ENCODE measurements at regions not wholly inside any gene's neighbourhood (a gene's known extent, or its start where the extent isn't known, plus 50 kb on each side); places are given as distances from the start of the nearest gene placed in this dataset.

DNA sequence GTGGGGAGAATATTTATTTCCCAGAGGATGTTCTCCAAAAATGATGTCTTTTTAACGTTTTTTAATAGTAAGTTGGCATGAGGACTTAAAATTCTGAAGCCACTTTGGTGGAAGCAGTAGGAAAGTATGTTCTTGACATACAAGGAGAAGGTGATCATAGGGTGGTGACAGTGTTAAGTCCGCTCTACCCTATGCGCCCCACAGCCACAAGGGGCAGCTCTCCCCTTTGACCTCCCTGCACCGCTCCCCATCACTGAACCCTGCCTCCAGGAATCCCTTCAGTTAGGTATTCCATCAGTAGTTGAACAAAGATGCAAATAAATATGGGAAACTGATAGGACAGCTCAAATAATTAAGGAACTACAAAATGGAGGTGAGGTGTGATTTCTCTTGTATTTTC lies 111.4 kb downstream of the PLEKHG1 start:
- no peak for DNase-seq
- intact Hi-C loops (cut with DNase I), result no loop called here

DNA sequence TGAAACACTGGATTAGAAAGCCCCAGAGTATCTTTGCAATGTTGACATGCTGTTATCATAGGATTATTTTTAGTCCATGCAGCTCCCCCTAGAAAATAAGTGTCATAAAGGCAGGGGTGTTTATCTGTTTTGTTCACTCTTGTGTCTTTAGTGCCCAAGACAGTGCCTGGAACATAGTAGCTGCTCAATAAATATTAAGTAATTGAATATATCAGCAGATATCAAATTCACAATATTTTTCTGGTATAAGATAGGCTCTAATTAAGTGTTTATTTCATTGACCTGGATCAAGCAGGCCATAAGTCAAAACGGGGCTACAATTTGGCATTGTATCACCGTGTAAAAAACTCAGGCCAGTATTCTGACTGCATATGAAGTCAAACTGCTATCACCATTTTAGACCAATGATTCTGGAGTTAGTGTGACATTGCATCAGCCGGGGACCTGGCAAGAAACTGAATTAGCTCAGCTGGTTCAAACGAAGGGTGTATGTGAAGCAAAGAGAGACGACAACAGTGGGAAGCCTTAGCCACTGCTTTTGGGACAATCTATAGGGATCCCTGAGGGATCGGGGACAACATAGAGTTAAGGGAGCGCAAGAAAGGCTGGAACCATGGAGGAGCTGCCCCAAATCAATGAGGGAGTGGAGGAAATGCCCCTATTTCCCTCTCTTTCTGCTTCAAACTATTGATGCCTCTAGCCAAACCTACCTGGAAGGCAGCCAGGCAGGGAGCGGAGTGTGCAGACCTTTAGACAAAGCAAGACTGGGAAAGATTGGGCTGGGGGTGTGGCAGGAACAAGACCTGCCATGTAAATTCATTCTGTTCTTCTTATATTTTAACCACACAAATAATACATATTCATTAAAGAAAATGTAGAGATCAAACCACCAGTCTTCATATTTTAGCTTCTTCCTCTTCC lies 112.2 kb downstream of the PLEKHG1 start:
- intact Hi-C loops (cut with DNase I), result no loop called here
- DNase-seq, result peak in 6 of 10 donors; percentile 17 to 85 (median 54)

DNA sequence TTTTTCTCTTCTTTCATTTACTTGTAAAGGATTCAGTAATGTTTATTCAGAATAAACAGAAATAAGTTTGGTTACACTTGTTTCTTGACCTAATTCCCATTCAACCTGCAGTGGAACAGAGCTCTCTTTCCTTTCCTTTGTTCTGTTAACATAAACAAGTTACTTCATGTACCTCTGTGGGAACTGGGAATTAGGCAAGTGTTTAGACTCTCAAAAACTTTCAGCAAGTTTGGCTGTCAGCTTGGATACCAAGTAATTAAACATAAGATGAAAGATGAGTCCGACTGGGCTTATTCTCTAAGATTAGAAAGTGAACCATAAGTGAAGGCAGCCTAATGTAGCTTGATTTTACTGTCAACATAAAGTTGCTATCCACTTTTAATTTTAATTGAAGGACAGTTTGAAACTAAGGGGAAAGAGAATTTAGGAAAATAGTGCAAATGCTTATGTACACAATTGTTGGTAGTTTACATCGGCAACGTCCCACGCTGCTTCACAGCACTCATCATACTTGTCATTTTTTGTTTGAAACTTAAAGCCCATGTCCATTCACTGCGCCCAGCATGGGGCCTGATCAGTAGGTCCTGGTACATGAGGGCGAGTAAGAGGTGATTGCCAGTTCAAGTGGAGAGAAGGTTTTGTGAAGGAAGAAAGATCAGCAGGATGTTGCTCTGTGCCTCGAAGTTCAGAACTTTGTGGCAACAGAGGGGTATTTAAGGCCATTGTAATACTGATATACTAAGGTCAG lies 113.0 kb downstream of the PLEKHG1 start:
- intact Hi-C loops (cut with DNase I), result no loop called here
- DNase-seq, result no peak

DNA sequence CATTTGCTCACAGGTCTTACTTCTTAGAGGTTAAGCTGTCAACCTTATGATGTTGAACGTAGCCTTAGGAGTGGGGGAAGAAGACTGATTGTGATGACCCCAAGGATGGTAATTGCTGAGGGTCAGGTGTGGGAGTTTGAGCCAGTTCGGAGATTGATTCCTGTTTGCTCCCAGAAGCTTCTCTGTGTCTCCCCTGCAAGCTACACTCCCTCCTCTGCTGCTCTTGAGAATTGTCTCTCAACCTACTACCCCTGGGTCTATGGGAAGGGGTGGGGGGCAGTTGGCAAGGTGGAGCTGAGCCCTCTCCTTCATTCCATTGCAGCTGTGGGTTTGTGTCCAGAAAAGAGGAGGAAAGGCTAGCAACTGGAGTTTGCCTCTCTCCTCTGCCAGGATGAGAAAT lies 113.8 kb downstream of the PLEKHG1 start:
- intact Hi-C loops (cut with DNase I), result no loop called here
- DNase-seq, result no peak

DNA sequence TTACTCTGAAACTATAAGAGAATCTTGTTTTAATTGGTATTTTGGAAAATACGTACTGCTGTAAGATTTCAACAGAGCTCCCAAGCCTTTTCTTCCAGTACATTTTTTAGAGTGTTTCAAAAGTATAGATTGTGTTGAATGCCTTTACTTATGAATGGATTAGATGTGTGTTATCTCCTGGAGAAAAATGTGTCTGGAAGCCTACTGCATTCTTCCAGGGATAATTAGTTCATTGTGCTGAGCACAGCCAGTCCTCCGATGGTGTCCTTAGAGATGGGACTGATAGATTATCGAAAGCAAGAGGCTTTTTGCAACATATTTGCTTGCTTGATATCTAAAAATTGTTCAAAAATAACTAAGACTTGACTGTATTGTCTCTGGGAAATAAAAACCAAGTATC lies 114.2 kb downstream of the PLEKHG1 start:
- intact Hi-C loops (cut with DNase I), result no loop called here
- no peak for DNase-seq

DNA sequence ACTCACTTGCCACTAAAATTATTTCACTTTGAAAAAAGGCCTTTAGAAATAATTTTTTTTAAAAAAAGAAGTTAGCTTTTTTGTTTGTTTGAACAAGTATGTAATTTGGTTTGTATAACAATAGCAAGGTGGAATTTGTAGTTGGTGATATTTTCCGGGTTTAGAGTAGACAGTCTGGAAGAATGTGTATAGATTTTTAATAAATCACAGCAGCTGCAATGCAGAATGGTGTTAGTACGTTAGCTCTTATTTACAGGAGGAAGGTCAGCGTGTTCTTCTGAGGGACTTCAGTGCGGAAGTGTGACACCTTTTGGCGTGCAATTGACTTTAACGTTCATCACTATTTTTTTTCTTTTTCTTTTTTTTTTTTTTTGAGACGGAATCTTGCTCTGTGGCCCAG lies 115.4 kb downstream of the PLEKHG1 start:
- no peak for DNase-seq
- intact Hi-C loops (cut with DNase I), result no loop called here

DNA sequence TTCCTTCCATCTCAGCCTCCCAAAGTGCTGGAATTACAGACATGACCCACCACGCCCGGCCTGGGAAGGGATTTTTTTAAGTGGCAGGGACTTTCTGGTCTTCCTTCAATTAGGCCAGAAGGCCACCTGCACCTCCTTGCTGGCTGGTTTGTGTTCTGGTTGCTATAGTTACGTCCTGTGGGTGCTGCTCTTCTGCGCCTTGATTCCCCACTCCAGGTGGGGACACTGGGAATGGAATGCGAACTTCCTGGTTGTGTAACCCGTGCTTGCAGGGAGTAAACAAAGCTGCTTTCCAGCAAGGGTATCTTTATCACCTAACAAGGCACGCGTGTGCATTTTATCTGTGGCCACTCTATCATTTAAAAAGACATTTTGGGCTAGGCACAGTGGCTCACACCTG lies 117.7 kb downstream of the PLEKHG1 start:
- no peak for DNase-seq
- intact Hi-C loops (cut with DNase I), result no loop called here

DNA sequence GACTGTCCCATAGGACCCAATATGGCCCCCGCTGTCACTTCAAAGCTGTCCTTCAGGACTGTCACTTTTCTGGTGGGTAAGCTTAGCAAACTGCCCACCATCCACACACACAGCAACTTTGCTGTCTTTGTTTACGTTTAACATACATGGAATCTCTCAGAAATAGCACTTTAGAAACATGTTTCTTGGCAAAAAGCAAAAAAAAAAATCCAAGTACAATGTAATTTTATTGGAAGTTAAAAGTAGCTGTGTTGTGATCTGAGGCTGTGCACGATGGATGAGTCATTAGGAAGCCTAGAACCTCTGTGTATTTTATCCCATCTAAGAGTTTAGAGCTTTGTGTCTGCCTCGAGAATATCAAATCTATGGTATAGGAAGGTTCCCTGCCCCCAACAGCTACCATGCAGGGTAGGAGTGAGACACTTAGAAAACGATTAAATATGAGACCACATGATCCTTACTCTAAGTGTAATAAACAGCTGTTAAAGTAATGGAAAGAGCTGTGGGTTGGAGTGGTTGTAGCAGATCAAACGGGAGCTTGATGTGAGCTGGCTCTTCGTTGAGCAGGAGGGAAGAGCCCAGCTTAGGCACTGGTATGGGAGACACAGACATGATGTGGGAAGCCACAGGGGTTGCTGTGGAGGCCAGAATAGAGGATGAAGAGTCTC lies 119.5 kb downstream of the PLEKHG1 start:
- intact Hi-C loops (cut with DNase I), result no loop called here
- DNase-seq, result no peak

DNA sequence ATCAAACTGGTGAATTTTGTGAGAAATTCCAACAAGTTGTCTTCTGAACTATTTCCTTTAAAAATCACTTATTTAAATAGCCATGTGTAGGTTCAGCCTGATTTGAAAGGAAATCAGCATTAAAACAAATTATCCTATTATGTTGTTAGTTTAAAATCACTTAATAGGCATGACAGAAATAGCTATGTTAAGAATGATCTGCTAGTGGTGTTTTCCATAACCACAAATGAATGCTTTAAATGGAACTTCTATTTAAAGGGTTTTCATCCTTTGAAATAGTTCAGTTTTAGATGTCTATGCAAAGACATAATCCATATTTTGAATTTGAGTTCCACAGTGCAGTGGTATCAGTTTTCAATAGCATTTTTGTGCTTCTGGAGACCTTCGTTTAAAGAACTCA lies 120.1 kb downstream of the PLEKHG1 start:
- DNase-seq, result no peak
- intact Hi-C loops (cut with DNase I), result no loop called here

DNA sequence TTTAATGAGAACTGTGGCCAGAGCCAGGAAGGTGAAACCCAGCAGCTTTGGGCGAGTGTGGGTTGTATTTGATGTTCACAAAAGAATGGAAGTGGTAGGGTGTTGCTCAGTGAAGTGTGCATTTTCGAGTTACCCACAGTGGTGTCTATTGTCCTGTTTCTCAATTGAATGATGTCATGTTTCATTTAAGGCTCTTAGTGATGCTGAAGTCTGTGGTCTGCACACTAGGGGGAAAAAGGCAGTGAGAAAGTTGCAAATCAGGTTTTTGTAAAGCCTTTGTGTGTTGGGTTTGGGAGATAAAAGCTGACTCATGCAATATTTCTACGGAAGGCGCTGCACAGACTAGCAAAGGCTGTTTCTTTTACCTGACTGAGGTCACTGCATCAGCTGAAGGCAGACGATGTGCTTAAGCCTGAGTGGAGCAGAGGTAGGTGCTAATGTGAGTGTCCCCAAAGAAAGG lies 121.1 kb downstream of the PLEKHG1 start:
- intact Hi-C loops (cut with DNase I), result no loop called here
- no peak for DNase-seq

DNA sequence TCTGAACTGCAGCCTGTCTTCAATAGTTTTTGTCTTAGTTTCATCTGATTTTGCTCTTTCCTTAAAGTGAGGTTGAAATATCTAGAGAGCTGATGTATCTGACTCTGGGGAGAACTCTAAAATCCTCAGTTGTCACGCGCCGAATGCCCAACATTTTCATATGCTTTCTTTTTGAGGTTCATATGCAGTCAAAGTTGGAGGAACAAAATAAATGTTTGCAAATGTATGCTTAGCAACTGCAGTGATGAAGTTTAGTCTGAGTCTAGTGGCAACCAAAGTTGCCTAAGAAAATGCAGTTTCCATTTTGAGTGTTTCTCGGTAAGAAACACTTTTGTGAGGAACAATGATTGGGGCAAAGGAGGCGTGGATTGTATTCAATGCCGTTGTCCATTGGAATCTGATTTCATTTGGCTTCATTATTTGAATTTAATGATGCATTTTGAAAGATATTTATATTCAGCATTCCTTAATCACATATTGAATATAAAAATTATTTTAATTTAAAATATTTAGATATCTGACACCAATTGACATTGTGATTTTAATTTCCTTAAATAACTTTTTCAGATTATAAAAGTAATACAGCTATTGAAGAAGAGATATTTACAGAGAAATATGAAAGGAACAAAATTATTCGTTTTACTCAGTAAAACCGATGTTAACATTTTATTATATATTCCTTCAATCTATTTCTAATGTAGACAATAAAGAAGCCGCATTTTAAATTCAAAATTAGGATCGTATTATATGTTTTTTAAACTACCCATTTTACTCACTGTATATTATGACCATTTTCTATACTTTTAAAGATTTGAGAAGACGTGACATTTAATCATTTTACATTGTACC lies 122.0 kb downstream of the PLEKHG1 start:
- intact Hi-C loops (cut with DNase I), result no loop called here
- no peak for DNase-seq

DNA sequence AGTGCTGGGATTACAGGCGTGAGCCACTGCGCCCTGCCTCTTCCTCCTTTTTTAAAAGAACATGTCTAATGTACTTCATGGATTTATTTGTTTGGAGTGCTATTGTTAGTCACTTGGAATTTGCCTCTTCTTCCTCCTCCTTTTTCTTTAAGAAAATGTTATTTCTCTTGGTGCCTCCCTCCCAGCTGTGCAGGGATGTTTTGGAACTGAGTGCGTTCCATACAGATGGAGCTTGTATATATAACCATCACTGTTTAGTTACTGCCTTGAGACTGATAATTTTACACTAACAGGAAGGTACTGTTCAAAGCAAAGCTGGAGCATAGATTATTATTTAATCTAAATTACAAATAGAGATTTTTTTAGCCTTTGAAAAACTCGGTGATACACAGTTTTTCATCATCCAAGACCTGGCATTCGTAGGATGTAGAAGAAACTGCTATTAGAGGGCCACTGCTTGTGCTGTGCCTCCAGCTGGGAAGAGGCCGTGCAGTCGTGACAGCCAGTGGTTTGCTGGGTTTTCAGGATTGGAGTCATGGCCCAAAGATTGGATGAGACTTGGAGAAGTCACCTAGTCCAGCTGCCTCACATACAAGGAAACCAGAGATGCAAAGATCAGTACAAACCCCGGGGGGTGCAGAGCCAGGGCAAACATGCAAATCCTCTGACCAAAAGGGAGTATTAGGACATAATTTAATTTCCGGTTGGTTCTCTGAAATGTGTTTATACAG lies 123.1 kb downstream of the PLEKHG1 start:
- intact Hi-C loops (cut with DNase I), result no loop called here
- no peak for DNase-seq

DNA sequence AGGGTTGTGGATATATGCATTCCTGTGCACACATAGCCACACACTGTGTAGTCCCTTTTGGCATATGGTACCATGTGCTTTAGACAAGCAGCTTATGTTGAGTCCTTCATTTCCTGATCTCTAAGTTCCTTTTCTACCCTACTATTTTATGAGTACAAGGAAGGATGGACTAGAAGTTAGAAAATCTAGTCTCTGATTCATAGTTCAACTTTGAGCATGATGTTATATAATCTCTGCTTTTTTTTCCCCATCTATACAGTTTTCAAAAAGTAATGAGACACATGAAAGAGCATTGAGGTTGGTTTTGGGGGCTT lies 123.6 kb downstream of the PLEKHG1 start:
- no peak for DNase-seq
- intact Hi-C loops (cut with DNase I), result no loop called here

DNA sequence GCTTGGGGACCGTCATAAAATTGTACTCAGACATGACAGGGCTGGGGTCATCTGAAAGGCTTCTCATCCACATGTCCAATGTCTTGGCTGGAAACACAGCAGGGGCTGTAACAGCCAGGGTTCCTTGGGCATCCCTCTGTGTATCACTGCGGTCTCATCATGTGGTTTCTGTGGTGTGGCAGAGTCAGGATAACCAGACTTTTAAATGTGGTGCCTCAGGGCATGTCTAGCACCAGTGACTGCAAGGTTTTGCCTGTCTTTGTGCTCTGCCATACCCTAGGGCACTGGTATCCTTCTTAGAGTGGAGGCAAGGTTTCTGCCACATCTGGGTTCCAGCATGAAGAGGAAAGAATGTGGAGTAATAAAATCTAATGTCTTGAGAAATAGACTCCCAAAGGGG lies 124.2 kb downstream of the PLEKHG1 start:
- intact Hi-C loops (cut with DNase I), result no loop called here
- no peak for DNase-seq

DNA sequence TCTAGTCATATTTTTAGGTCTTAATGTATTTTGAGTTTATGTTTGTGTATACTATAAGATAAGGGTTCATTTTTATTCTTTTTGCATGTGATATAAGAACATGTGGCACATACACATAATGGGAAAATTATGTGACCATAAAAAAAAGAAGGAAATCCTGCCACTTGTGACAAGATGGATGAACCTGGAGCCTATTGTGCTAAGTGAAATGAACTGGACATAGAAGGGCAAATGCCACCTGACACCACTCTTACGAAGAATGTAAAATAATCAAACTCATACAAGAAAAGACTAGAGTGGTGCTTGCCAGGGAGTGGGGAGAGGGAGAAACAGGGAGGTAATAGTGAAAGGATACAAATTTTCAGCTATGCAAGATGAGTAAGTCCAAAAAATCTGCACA lies 126.1 kb downstream of the PLEKHG1 start:
- intact Hi-C loops (cut with DNase I), result no loop called here

DNA sequence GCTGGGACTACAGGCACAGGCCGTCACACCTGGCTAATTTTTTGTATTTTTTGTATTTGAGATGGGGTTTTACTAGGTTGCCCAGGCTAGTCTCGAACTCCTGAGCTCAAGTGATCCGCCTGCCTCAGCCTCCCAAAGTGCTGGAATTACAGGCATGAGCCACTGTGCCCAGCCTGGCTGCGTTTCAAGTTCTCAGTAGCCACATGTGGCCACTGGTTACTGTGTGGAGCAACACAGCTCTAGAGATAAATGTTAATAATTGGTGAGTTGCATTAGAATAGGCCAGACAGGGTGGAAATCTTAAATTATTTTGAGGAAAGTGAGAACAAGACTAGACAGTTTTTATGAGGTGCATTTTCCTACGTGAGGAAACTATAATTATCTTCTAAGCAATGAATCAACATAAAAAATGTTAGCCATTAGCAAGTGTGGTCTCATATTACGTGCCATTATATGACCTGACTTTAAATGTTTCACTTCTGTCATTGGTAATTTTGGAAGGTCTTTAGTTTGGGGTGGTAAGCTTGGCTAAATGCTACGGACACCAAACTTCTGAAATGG lies 129.6 kb downstream of the PLEKHG1 start:
- intact Hi-C loops (cut with DNase I), result no loop called here
- no peak for DNase-seq

More for the DNA sequence above, 126.1 kb downstream of the PLEKHG1 start:
- no peak for DNase-seq

DNA sequence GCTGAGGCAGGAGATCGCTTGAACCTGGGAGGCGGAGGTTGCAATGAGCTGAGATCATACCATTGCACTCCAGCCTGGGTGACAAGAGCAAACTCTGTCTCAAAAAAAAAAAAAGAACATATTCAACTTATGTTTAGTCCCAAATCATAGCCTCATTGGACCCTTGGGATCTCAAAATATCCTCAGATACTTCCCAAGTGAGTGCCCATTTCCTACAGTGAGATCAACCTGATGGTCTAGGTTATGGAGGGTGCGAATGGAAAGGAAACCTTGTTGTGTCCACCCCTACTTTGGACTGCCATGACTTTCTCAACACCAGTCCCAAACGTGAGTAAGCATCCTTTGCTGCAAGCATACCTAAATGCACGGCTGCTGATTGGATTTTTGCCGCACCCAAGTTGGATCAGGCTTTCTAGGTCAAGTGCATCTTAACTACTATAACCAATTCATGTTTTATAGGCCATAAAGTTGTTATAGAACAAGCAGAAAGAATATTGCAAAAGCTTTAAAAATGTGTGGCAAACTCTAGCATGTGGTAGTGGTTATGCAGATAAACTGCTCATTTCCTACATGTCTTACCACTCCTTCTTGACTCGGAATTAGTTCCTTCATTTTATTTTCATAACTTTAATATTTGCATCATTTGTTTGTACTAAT lies 131.2 kb downstream of the PLEKHG1 start:
- no peak for DNase-seq

DNA sequence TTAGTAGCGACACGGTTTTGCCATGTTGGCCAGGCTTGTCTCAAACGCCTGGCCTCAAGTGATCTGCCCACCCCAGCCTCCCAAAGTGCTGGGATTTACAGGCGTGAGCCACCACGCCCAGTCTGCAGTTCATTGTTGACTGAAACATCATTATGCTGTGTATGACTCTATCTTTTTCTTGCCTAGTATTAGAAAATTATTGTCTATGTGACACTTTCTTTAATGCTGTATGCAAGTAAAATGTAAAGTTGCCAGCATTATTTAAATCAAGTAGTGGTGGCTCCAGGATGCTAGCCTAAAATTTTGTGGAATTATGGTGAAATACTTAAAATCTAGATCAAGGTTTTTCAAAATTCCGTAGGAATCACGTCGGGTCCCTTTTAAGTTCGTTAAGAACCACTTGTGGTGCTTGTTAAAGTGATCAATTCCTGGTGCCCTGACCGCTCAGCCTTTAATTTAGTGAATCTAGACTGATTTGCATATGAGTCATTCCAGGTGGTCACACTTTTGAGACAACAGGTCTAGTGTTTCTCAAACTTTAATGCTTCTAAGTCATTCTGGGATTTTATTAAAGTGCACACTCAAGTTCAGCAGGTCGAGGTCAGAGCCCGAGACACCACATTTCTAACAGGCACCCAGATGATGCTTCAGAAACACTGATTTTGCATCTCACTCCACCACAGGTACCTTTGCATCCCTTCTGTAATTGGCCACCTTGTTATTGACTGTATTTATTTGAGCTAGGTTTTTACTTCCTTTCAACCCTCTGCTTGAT lies 132.6 kb upstream of the MTHFD1L start:
- DNase-seq, result no peak
- intact Hi-C loops (cut with DNase I), result no loop called here

More for the DNA sequence above, 131.2 kb downstream of the PLEKHG1 start:
- intact Hi-C loops (cut with DNase I), result no loop called here
